NB4 (cell line): ENCODE measurements at regions not wholly inside any gene's neighbourhood (a gene's known extent, or its start where the extent isn't known, plus 50 kb on each side); places are given as distances from the start of the nearest gene placed in this dataset.

Source experiments
- CTCF ChIP-seq: IDR thresholded peaks from one replicate; pipeline ENCODE4 v1.5.1; 2012; ENCODE audit warnings: low read depth, low read length
- MAX ChIP-seq: IDR thresholded peaks from 2 replicates; pipeline ENCODE4 v1.6.1; 2011; ENCODE audit warnings: low read depth, low read length
- POLR2A ChIP-seq: IDR thresholded peaks from 2 replicates; pipeline ENCODE4 v1.6.1; 2011; ENCODE audit warnings: mild to moderate bottlenecking; ENCODE audit not compliant: insufficient read length; ENCODE audit errors: extremely low read depth

- no peak for TF ChIP-seq CTCF
- TF ChIP-seq POLR2A: no peak
- TF ChIP-seq MAX: no peak
These were observed 369.8 kb downstream of the DIPK2A start for GRCh38 chr3:144341471-144341870.
